Panc1 (cell line): ENCODE measurements at regions not wholly inside any gene's neighbourhood (a gene's known extent, or its start where the extent isn't known, plus 50 kb on each side); places are given as distances from the start of the nearest gene placed in this dataset.

Experiments
- ATAC-seq: fragments of 200-7000 bp; cut with Tn5 transposase; 2 replicates; pipeline ENCODE4 v1.9.1; 2020; ENCODE audit warnings: mild to moderate bottlenecking, moderate library complexity
- BruUV-seq: library from RNA; stranded (reverse); fragments of 400-500 nt; replicated peaks from 2 replicates; lab custom pipeline; 2021; lab: Mats Ljungman, UMichigan
- CTCF ChIA-PET: fragments of 300-600 bp; sonication (Branson Sonifier 250); formaldehyde crosslinking; loops from one replicate; lab custom pipeline; 2022; ENCODE audit warnings: antibody characterized with exemption; lab: Charles Lee
- POLR2A ChIA-PET: fragments of 300-600 bp; sonication (Branson Sonifier 250); formaldehyde crosslinking; loops from one replicate; lab custom pipeline; 2022; ENCODE audit warnings: antibody characterized with exemption; lab: Charles Lee
- DNase-seq: peaks from one replicate; pipeline ENCODE4 v3.0.0-alpha.2; 2010; ENCODE audit warnings: low read depth, low spot score
- H3K27ac ChIP-seq: 2 replicates; pipeline ENCODE4 v1.5.1; 2011; ENCODE audit warnings: mild to moderate bottlenecking, low read length, inconsistent platforms
- H3K27me3 ChIP-seq: fragments of 200-500 bp; sonication (Bioruptor generic); 2 replicates; pipeline ENCODE4 v1.6.0; 2014; ENCODE audit warnings: low read length, inconsistent platforms; ENCODE audit not compliant: control insufficient read depth, insufficient read depth
- H3K36me3 ChIP-seq: fragments of 200-500 bp; sonication (Bioruptor generic); 2 replicates; pipeline ENCODE4 v1.5.1; 2014; ENCODE audit warnings: inconsistent platforms, mild to moderate bottlenecking, low read length, moderate library complexity; ENCODE audit not compliant: control insufficient read depth, insufficient read depth
- H3K4me1 ChIP-seq: 2 replicates; pipeline ENCODE4 v1.5.1; 2011; ENCODE audit warnings: inconsistent platforms, mild to moderate bottlenecking, low read length, moderate library complexity; ENCODE audit not compliant: control insufficient read depth, insufficient read depth
- H3K4me3 ChIP-seq, 2 experiments: 2 replicates each; pipeline ENCODE4 v1.5.1; 2011 to 2012; ENCODE audit warnings: low read depth in 2 of 2, low read length in 2 of 2, mild to moderate bottlenecking in 2 of 2, inconsistent platforms in 1 of 2, moderate library complexity in 1 of 2
- H3K9me3 ChIP-seq: fragments of 200-500 bp; sonication (Bioruptor generic); 2 replicates; pipeline ENCODE4 v1.5.1; 2014; ENCODE audit warnings: low read depth, mild to moderate bottlenecking, inconsistent platforms, low read length, moderate library complexity; ENCODE audit not compliant: control insufficient read depth, insufficient read depth
- POLR2AphosphoS5 ChIP-seq: IDR thresholded peaks from 2 replicates; pipeline ENCODE4 v1.6.1; 2012; ENCODE audit warnings: mild to moderate bottlenecking, low read depth, low read length, moderate library complexity
- SIN3A ChIP-seq: IDR thresholded peaks from 2 replicates; pipeline ENCODE4 v1.6.1; 2012; ENCODE audit warnings: low read depth, mild to moderate bottlenecking, low read length, moderate library complexity, borderline replicate concordance; ENCODE audit not compliant: insufficient read depth
- TCF7L2 ChIP-seq: IDR thresholded peaks from 2 replicates; pipeline ENCODE4 v1.6.1; 2011; ENCODE audit warnings: mild to moderate bottlenecking, low read depth, low read length, inconsistent platforms
- in situ Hi-C: cut with HindIII; loops from 2 replicates; pipeline ENCODE4 v1.10.0; 2016; ENCODE audit warnings: low sequenced_read_pairs, low pct_unique_long_range_greater_than_20kb
- intact Hi-C: fragments of 100-400 bp; cut with micrococcal nuclease; formaldehyde crosslinking; loops from one replicate; pipeline ENCODE4 v1.10.0; 2022; ENCODE audit not compliant: unreplicated experiment
- TF ChIP-seq, protein P1 (sequence below): fragments of 450-650 bp; IDR thresholded peaks from 2 replicates; pipeline ENCODE4 v1.5.1; 2017; ENCODE audit warnings: mild to moderate bottlenecking
- TF ChIP-seq, protein P2 (sequence below), 2 experiments: IDR thresholded peaks; 2 replicates each; pipeline ENCODE4 v1.6.1; 2011 to 2012; ENCODE audit warnings: low read depth in 2 of 2, control low read depth in 1 of 2, low read length in 1 of 2, mild to moderate bottlenecking in 1 of 2, moderate library complexity in 1 of 2; ENCODE audit not compliant: insufficient read depth in 1 of 2

- BruUV-seq = no TSS peak
- no peak overlapping the region for H3K4me3 ChIP-seq
- no peak overlapping the region for H3K27ac ChIP-seq
- CTCF ChIA-PET = no interaction called here
- intact Hi-C loops (no loop called here), in situ Hi-C loops (no loop called here)
- POLR2A ChIA-PET = no interaction called here
- ATAC-seq (no peak), DNase-seq (no peak)
- no peaks in the 10 kb centered on the region for H3K9me3 ChIP-seq
- peaks cover 12% of the 10 kb centered on the region for H3K27me3 ChIP-seq
- no peak for TF ChIP-seq POLR2AphosphoS5
- no peak for TF ChIP-seq SIN3A
- TF ChIP-seq, protein P1, sequence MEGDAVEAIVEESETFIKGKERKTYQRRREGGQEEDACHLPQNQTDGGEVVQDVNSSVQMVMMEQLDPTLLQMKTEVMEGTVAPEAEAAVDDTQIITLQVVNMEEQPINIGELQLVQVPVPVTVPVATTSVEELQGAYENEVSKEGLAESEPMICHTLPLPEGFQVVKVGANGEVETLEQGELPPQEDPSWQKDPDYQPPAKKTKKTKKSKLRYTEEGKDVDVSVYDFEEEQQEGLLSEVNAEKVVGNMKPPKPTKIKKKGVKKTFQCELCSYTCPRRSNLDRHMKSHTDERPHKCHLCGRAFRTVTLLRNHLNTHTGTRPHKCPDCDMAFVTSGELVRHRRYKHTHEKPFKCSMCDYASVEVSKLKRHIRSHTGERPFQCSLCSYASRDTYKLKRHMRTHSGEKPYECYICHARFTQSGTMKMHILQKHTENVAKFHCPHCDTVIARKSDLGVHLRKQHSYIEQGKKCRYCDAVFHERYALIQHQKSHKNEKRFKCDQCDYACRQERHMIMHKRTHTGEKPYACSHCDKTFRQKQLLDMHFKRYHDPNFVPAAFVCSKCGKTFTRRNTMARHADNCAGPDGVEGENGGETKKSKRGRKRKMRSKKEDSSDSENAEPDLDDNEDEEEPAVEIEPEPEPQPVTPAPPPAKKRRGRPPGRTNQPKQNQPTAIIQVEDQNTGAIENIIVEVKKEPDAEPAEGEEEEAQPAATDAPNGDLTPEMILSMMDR = no peak
- TF ChIP-seq, protein P2, sequence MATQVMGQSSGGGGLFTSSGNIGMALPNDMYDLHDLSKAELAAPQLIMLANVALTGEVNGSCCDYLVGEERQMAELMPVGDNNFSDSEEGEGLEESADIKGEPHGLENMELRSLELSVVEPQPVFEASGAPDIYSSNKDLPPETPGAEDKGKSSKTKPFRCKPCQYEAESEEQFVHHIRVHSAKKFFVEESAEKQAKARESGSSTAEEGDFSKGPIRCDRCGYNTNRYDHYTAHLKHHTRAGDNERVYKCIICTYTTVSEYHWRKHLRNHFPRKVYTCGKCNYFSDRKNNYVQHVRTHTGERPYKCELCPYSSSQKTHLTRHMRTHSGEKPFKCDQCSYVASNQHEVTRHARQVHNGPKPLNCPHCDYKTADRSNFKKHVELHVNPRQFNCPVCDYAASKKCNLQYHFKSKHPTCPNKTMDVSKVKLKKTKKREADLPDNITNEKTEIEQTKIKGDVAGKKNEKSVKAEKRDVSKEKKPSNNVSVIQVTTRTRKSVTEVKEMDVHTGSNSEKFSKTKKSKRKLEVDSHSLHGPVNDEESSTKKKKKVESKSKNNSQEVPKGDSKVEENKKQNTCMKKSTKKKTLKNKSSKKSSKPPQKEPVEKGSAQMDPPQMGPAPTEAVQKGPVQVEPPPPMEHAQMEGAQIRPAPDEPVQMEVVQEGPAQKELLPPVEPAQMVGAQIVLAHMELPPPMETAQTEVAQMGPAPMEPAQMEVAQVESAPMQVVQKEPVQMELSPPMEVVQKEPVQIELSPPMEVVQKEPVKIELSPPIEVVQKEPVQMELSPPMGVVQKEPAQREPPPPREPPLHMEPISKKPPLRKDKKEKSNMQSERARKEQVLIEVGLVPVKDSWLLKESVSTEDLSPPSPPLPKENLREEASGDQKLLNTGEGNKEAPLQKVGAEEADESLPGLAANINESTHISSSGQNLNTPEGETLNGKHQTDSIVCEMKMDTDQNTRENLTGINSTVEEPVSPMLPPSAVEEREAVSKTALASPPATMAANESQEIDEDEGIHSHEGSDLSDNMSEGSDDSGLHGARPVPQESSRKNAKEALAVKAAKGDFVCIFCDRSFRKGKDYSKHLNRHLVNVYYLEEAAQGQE (IDR thresholded peaks at IDR 0.05; ENCODE audit: insufficient read depth in 1 of 2, low read depth in 2 of 2, low read length in 1 of 2) = no peak
- no peak for TF ChIP-seq TCF7L2
- no peaks in the 10 kb centered on the region for H3K36me3 ChIP-seq
- peaks cover 5% of the 10 kb centered on the region; the same call in 1 of the 2 replicates for H3K4me1 ChIP-seq
These were observed 313.1 kb upstream of the TNRC6C start for GRCh38 chr17:77645072-77646045.

- intact Hi-C loops = no loop called here
- in situ Hi-C loops = no loop called here
- DNase-seq = no peak
- no peaks in the 10 kb centered on the region for H3K9me3 ChIP-seq
- TF ChIP-seq TCF7L2 (no peak), SIN3A (no peak), POLR2AphosphoS5 (no peak)
- TF ChIP-seq, protein P2 (IDR thresholded peaks at IDR 0.05; ENCODE audit: insufficient read depth in 1 of 2, low read depth in 2 of 2, low read length in 1 of 2) = no peak
- TF ChIP-seq, protein P1 = no peak
- H3K27ac ChIP-seq = no peak overlapping the region
- POLR2A ChIA-PET = no interaction called here
- H3K27me3 ChIP-seq = peaks cover 12% of the 10 kb centered on the region
- peaks cover 5% of the 10 kb centered on the region; the same call in 1 of the 2 replicates for H3K4me1 ChIP-seq
- CTCF ChIA-PET = no interaction called here
- BruUV-seq = no TSS peak
- no peak overlapping the region for H3K4me3 ChIP-seq
- H3K36me3 ChIP-seq = no peaks in the 10 kb centered on the region
- ATAC-seq = no peak
These were observed 312.5 kb upstream of the TNRC6C start for GRCh38 chr17:77646046-77646430.
